ENCODE measurements at regions not wholly inside any gene's neighbourhood (a gene's known extent, or its start where the extent isn't known, plus 50 kb on each side); places are given as distances from the start of the nearest gene placed in this dataset.

GRCh38 chr2:181123798-181124231 is 143.4 kb downstream of the UBE2E3 start:
- no peak overlapping the region for H3K4me2 ChIP-seq (ENCODE audit: low read depth, low read length)
- DNase-seq (ENCODE audit: low spot score), result no peak
- H3K79me2 ChIP-seq (ENCODE audit: insufficient read depth, low read length), result no peaks in the 10 kb centered on the region
- TF ChIP-seq ZNF850 (CRISPR knock-in tag; conservative IDR thresholded peaks at IDR 0.05) (no peak), ZFY (CRISPR knock-in tag; IDR thresholded peaks at IDR 0.05) (no peak), NFAT5 (CRISPR knock-in tag; IDR thresholded peaks at IDR 0.05) (no peak), ZNF749 (CRISPR knock-in tag; IDR thresholded peaks at IDR 0.05; ENCODE audit: borderline replicate concordance) (no peak), HNF4G (IDR thresholded peaks at IDR 0.05; ENCODE audit: borderline replicate concordance, low read depth, low read length) (no peak), HNF4G (CRISPR knock-in tag; IDR thresholded peaks at IDR 0.05; ENCODE audit: borderline replicate concordance, low read depth) (no peak), ZFAT (CRISPR knock-in tag; conservative IDR thresholded peaks at IDR 0.05) (no peak), IRX3 (CRISPR knock-in tag; IDR thresholded peaks at IDR 0.05; ENCODE audit: borderline replicate concordance, low read depth) (no peak), KMT2B (CRISPR knock-in tag; IDR thresholded peaks at IDR 0.05) (no peak), ZNF235 (CRISPR knock-in tag; IDR thresholded peaks at IDR 0.05; ENCODE audit: borderline replicate concordance) (no peak), ZNF790 (CRISPR knock-in tag; IDR thresholded peaks at IDR 0.05; ENCODE audit: borderline replicate concordance) (no peak), ZNF143 (CRISPR knock-in tag; IDR thresholded peaks at IDR 0.05) (no peak), CSRNP1 (CRISPR knock-in tag; IDR thresholded peaks at IDR 0.05) (no peak), HHEX (CRISPR knock-in tag; IDR thresholded peaks at IDR 0.05) (no peak), HIVEP1 (CRISPR knock-in tag; IDR thresholded peaks at IDR 0.05) (no peak), PAF1 (CRISPR knock-in tag; IDR thresholded peaks at IDR 0.05) (no peak)
- no peaks in the 10 kb centered on the region for H3K4me1 ChIP-seq (ENCODE audit: insufficient read depth, low read length)
- no peak; the same call in 2 of the 3 replicates for ATAC-seq
- no peaks in the 10 kb centered on the region for H3K36me3 ChIP-seq (replicated peaks in 1 of 2; ENCODE audit: control insufficient read depth in 1 of 2, insufficient read depth in 2 of 2, low read length in 2 of 2)
- no peaks in the 10 kb centered on the region for H3K27me3 ChIP-seq (ENCODE audit: control insufficient read depth in 1 of 2, insufficient read depth in 2 of 2, low read length in 2 of 2)
- H3K27ac ChIP-seq (ENCODE audit: extremely low read length, insufficient read depth, low read length), result no peak overlapping the region
- H3K4me3 ChIP-seq (replicated peaks in 1 of 3; ENCODE audit: insufficient read depth in 1 of 3, low read depth in 2 of 3, low read length in 3 of 3), result no peak overlapping the region
- H3K9ac ChIP-seq (ENCODE audit: insufficient read depth, low read depth, low read length), result no peak overlapping the region
- H4K20me1 ChIP-seq (ENCODE audit: insufficient read depth, low read length), result no peaks in the 10 kb centered on the region
- 28% methylated on average over 2 of the region's 2 CpGs for WGBS (ENCODE audit: low lambda C conversion rate)
- no peak overlapping the region for H2AFZ ChIP-seq (ENCODE audit: low read length)
- H3K9me3 ChIP-seq (ENCODE audit: low read length), result no peaks in the 10 kb centered on the region
- no peak for FAIRE-seq
- ChIA-PET POLR2A (no interaction called here), CTCF (ENCODE audit: low intra/inter-chr PET ratio, low total read pairs) (no interaction called here)
- BruUV-seq (replicated peaks), result no TSS peak
- intact Hi-C loops (cut with micrococcal nuclease; ENCODE audit: unreplicated experiment), result no loop called here
- in situ Hi-C loops (cut with HindIII; ENCODE audit: extremely low pct_ligation_motif_present, low pct_unique_long_range_greater_than_20kb), result no loop called here

Measured in HepG2 (cell line).